K562 (cell line): ENCODE measurements at regions not wholly inside any gene's neighbourhood (a gene's known extent, or its start where the extent isn't known, plus 50 kb on each side); places are given as distances from the start of the nearest gene placed in this dataset.

Experiments
- ATAC-seq: fragments of 200-7000 bp; cut with Tn5 transposase; 3 replicates; pipeline ENCODE4 v1.9.1; 2020; ENCODE audit warnings: moderate library complexity
- BruUV-seq: library from RNA; stranded (reverse); fragments of 400-500 nt; replicated peaks from 2 replicates; lab custom pipeline; 2021; lab: Mats Ljungman, UMichigan
- CTCF ChIA-PET: fragments of 300-600 bp; formaldehyde crosslinking; extraction: SDS; loops from one replicate; lab custom pipeline; 2021; ENCODE audit warnings: low intra/inter-chr PET ratio; lab: Yijun Ruan, JAX
- POLR2A ChIA-PET: fragments of 300-600, 350-650 bp; sonication (Branson Sonifier 250); formaldehyde crosslinking; extraction: SDS; loops from one replicate; lab custom pipeline; 2021; ENCODE audit warnings: antibody characterized with exemption, inconsistent platforms; lab: Yijun Ruan, JAX
- DNase-seq, 4 experiments: peaks; one replicate each; pipeline versions ENCODE4 v3.0.0 to v3.0.0-alpha.2; 2011 to 2018; ENCODE audit warnings: low spot score in 3 of 4, mixed read lengths in 3 of 4; ENCODE audit errors: extremely low read depth in 1 of 4
- FAIRE-seq: peaks from 2 replicates; lab custom pipeline; 2011; peaks lifted over from hg19 to GRCh38; lab: Jason Lieb, UNC
- H2AFZ ChIP-seq: 2 replicates; pipeline ENCODE4 v1.6.0; 2011; ENCODE audit warnings: low read depth, low read length, control low read depth, inconsistent platforms
- H3K27ac ChIP-seq: fragments of 200-600 bp; 3 replicates; pipeline ENCODE4 v1.8.0; 2011; ENCODE audit warnings: low read depth, mild to moderate bottlenecking, control low read depth, inconsistent platforms, low read length, moderate library complexity, mixed read lengths; ENCODE audit errors: extremely low read depth
- H3K27me3 ChIP-seq, 2 experiments: fragments of 300-600 bp in 1 of 2; 2 replicates in 1 of 2; 3 replicates in 1 of 2; pipeline versions ENCODE4 v1.6.0 to v1.8.0; 2011; ENCODE audit warnings: inconsistent platforms in 2 of 2, low read length in 2 of 2, mild to moderate bottlenecking in 1 of 2, mixed read lengths in 1 of 2, moderate library complexity in 1 of 2; ENCODE audit not compliant: control insufficient read depth in 2 of 2, insufficient read depth in 2 of 2
- H3K36me3 ChIP-seq: fragments of 300-600 bp; 3 replicates; pipeline ENCODE4 v1.8.0; 2011; ENCODE audit warnings: mild to moderate bottlenecking, low read length, inconsistent platforms; ENCODE audit not compliant: control insufficient read depth, insufficient read depth
- H3K4me1 ChIP-seq, 2 experiments: fragments of 200-600 bp in 1 of 2; replicated peaks in 1 of 2; 2 replicates in 1 of 2; 3 replicates in 1 of 2; pipeline versions ENCODE4 v1.5.1 to v1.8.0; 2011; ENCODE audit warnings: inconsistent platforms in 2 of 2, low read length in 2 of 2, mild to moderate bottlenecking in 1 of 2, mixed read lengths in 1 of 2, moderate library complexity in 1 of 2; ENCODE audit not compliant: control insufficient read depth in 2 of 2, insufficient read depth in 2 of 2
- H3K4me2 ChIP-seq: 2 replicates; pipeline ENCODE4 v1.6.1; 2011; ENCODE audit warnings: low read length, control low read depth, inconsistent platforms, mixed read lengths; ENCODE audit not compliant: insufficient read depth
- H3K4me3 ChIP-seq: fragments of 200-600 bp; sonication (generic), shearing (Covaris generic); 2 replicates; pipeline ENCODE4 v1.5.1; 2016; ENCODE audit warnings: control low read depth, inconsistent platforms
- H3K79me2 ChIP-seq: fragments of 200-600 bp; 3 replicates; pipeline ENCODE4 v1.8.0; 2011; ENCODE audit warnings: low read length, inconsistent platforms; ENCODE audit not compliant: control insufficient read depth, insufficient read depth
- H3K9ac ChIP-seq, 2 experiments: 2 replicates each; pipeline versions ENCODE4 v1.6.0 to v1.6.1; 2011; ENCODE audit warnings: low read depth in 2 of 2, low read length in 2 of 2, control low read depth in 1 of 2, inconsistent platforms in 1 of 2, mild to moderate bottlenecking in 1 of 2, mixed read lengths in 1 of 2; ENCODE audit not compliant: insufficient read depth in 1 of 2
- H3K9me1 ChIP-seq: one replicate; pipeline ENCODE4 v1.6.0; 2011; ENCODE audit warnings: inconsistent platforms, mild to moderate bottlenecking, low read length, moderate library complexity; ENCODE audit not compliant: control insufficient read depth, insufficient read depth
- H3K9me3 ChIP-seq: replicated peaks from 2 replicates; pipeline ENCODE4 v1.5.1; 2011; ENCODE audit warnings: low read depth, low read length, inconsistent platforms; ENCODE audit not compliant: control insufficient read depth, insufficient read depth
- H4K20me1 ChIP-seq: replicated peaks from 2 replicates; pipeline ENCODE4 v1.6.1; 2011; ENCODE audit warnings: low read length, inconsistent platforms, mixed read lengths; ENCODE audit not compliant: control insufficient read depth, insufficient read depth
- ATF1 ChIP-seq, 2 experiments: fragments of 450-650 bp in 1 of 2; IDR thresholded peaks; 2 replicates each; pipeline ENCODE4 v1.6.1; 2016; ENCODE audit warnings: missing compliant biosample characterization in 1 of 2, missing genetic modification characterization in 1 of 2
- CEBPG ChIP-seq, 3 experiments: fragments of 200-800 bp in 1 of 3; sonication (Bioruptor generic) in 1 of 3; sonication (generic) in 1 of 3; formaldehyde crosslinking in 1 of 3; IDR thresholded peaks in 2 of 3; conservative IDR thresholded peaks in 1 of 3; 2 replicates each; pipeline versions ENCODE4 v1.6.1 to v1.8.0; 2016 to 2022; ENCODE audit warnings: missing compliant biosample characterization in 2 of 3, missing genetic modification characterization in 2 of 3, mild to moderate bottlenecking in 1 of 3, missing genetic modification reagents in 1 of 3
- MAFG ChIP-seq: fragments of 450-650 bp; conservative IDR thresholded peaks from 2 replicates; pipeline ENCODE4 v1.6.1; 2016; ENCODE audit warnings: missing genetic modification characterization, missing compliant biosample characterization
- ZNF3 ChIP-seq: fragments of 250-450 bp; sonication (Bioruptor Pico); IDR thresholded peaks from 2 replicates; pipeline ENCODE4 v1.5.0; 2021; ENCODE audit warnings: mild to moderate bottlenecking, moderate library complexity
- ZNF316 ChIP-seq: fragments of 450-650 bp; IDR thresholded peaks from 2 replicates; pipeline ENCODE4 v1.6.1; 2016
- ZNF77 ChIP-seq: fragments of 250-450 bp; sonication (Bioruptor Pico); IDR thresholded peaks from 2 replicates; pipeline ENCODE4 v1.5.0; 2020
- WGBS: fragments of 100-300 bp; shearing (Covaris generic); methylation state at CpG from one replicate; pipeline ENCODE4 v1.1.6; 2016; ENCODE audit warnings: low coverage, mixed read lengths; ENCODE audit not compliant: insufficient coverage; ENCODE audit errors: missing lambda C conversion rate; 5-methylcytosine and 5-hydroxymethylcytosine counted together
- in situ Hi-C: fragments of 300-500 bp; cut with MboI; formaldehyde crosslinking; loops from 4 replicates; pipeline ENCODE4 v1.15.0; 2018; ENCODE audit warnings: inconsistent platforms, mixed read lengths
- intact Hi-C: fragments of 100-400 bp; cut with micrococcal nuclease; formaldehyde crosslinking; loops from 2 replicates; pipeline ENCODE4 v1.14.2; 2022
- TF ChIP-seq, protein P1 (sequence below), 2 experiments: fragments of 450-650 bp in 1 of 2; sonication (generic) in 1 of 2; formaldehyde crosslinking; conservative IDR thresholded peaks; 2 replicates each; pipeline versions ENCODE4 v1.4.0 to v1.8.1; 2020 to 2022; ENCODE audit warnings: mild to moderate bottlenecking in 1 of 2, missing genetic modification reagents in 1 of 2
- TF ChIP-seq, protein P2 (sequence below): fragments of 250-450 bp; sonication (Bioruptor Pico); IDR thresholded peaks from 2 replicates; pipeline ENCODE4 v1.9.0; 2021; ENCODE audit warnings: mild to moderate bottlenecking, inconsistent platforms

- 14% methylated on average over 2 of the region's 2 CpGs for WGBS
- H3K9me3 ChIP-seq, result no peaks in the 10 kb centered on the region
Observed at GRCh38 chr4:116811730-116812129, 273.6 kb downstream of the TRAM1L1 start.

GRCh38 chr4:116796022-116796421 lies 289.4 kb downstream of the TRAM1L1 start:
- Histone ChIP-seq H3K9me3 (no peaks in the 10 kb centered on the region), H3K4me1 (no peaks in the 10 kb centered on the region), H4K20me1 (no peaks in the 10 kb centered on the region), H3K4me3 (no peak overlapping the region), H3K27me3 (no peaks in the 10 kb centered on the region), H3K36me3 (no peaks in the 10 kb centered on the region), H3K4me2 (no peak overlapping the region), H2AFZ (no peak overlapping the region), H3K79me2 (no peaks in the 10 kb centered on the region), H3K27ac (no peak overlapping the region), H3K9ac (no peak overlapping the region), H3K9me1 (no peaks in the 10 kb centered on the region)
- FAIRE-seq, result no peak
- POLR2A ChIA-PET, result no interaction called here
- CTCF ChIA-PET, result no interaction called here
- TF ChIP-seq ZNF3 (CRISPR knock-in tag), result no peak
- TF ChIP-seq ATF1 (CRISPR knock-in tag; IDR thresholded peaks at IDR 0.05), result no peak
- TF ChIP-seq ATF1 (tag; IDR thresholded peaks at IDR 0.05), result no peak
- no peak for TF ChIP-seq CEBPG (CRISPR knock-in tag; IDR thresholded peaks at IDR 0.05)
- TF ChIP-seq CEBPG (tag; conservative IDR thresholded peaks at IDR 0.05 in 1 of 2, IDR thresholded peaks at IDR 0.05 in 1 of 2), result no peak
- TF ChIP-seq, protein P1, sequence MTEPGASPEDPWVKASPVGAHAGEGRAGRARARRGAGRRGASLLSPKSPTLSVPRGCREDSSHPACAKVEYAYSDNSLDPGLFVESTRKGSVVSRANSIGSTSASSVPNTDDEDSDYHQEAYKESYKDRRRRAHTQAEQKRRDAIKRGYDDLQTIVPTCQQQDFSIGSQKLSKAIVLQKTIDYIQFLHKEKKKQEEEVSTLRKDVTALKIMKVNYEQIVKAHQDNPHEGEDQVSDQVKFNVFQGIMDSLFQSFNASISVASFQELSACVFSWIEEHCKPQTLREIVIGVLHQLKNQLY (CRISPR knock-in tag; conservative IDR thresholded peaks at IDR 0.05), result no peak
- TF ChIP-seq ZNF77, result no peak
- no peak for DNase-seq
- no TSS peak for BruUV-seq
- 0% methylated on average over 2 of the region's 2 CpGs for WGBS
- intact Hi-C loops, result no loop called here
- in situ Hi-C loops, result no loop called here
- no peak for ATAC-seq

More at GRCh38 chr4:116811730-116812129, 273.6 kb downstream of the TRAM1L1 start:
- H2AFZ ChIP-seq, result no peak overlapping the region
- TF ChIP-seq ZNF316 (peak; percentile 66; the same call in 1 of the 2 replicates), MAFG (0 out of 2 replicates have a peak, but pooled peaks have one; percentile 35)
- TF ChIP-seq, protein P2, sequence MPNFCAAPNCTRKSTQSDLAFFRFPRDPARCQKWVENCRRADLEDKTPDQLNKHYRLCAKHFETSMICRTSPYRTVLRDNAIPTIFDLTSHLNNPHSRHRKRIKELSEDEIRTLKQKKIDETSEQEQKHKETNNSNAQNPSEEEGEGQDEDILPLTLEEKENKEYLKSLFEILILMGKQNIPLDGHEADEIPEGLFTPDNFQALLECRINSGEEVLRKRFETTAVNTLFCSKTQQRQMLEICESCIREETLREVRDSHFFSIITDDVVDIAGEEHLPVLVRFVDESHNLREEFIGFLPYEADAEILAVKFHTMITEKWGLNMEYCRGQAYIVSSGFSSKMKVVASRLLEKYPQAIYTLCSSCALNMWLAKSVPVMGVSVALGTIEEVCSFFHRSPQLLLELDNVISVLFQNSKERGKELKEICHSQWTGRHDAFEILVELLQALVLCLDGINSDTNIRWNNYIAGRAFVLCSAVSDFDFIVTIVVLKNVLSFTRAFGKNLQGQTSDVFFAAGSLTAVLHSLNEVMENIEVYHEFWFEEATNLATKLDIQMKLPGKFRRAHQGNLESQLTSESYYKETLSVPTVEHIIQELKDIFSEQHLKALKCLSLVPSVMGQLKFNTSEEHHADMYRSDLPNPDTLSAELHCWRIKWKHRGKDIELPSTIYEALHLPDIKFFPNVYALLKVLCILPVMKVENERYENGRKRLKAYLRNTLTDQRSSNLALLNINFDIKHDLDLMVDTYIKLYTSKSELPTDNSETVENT, result no peak
- H4K20me1 ChIP-seq, result no peaks in the 10 kb centered on the region
- no peak overlapping the region for H3K4me2 ChIP-seq
- in situ Hi-C loops (no loop called here), intact Hi-C loops (no loop called here)
- FAIRE-seq, result no peak
- H3K9me1 ChIP-seq, result no peaks in the 10 kb centered on the region
- DNase-seq, result no peak
- no peaks in the 10 kb centered on the region for H3K4me1 ChIP-seq
- no peak overlapping the region for H3K27ac ChIP-seq
- H3K4me3 ChIP-seq, result no peak overlapping the region
- no TSS peak for BruUV-seq
- H3K9ac ChIP-seq, result no peak overlapping the region
- POLR2A ChIA-PET, result no interaction called here
- ATAC-seq, result no peak
- no peaks in the 10 kb centered on the region for H3K27me3 ChIP-seq
- H3K79me2 ChIP-seq, result no peaks in the 10 kb centered on the region
- CTCF ChIA-PET, result no interaction called here
- H3K36me3 ChIP-seq, result no peaks in the 10 kb centered on the region
